ENCODE measurements at regions not wholly inside any gene's neighbourhood (a gene's known extent, or its start where the extent isn't known, plus 50 kb on each side); places are given as distances from the start of the nearest gene placed in this dataset.

DNA sequence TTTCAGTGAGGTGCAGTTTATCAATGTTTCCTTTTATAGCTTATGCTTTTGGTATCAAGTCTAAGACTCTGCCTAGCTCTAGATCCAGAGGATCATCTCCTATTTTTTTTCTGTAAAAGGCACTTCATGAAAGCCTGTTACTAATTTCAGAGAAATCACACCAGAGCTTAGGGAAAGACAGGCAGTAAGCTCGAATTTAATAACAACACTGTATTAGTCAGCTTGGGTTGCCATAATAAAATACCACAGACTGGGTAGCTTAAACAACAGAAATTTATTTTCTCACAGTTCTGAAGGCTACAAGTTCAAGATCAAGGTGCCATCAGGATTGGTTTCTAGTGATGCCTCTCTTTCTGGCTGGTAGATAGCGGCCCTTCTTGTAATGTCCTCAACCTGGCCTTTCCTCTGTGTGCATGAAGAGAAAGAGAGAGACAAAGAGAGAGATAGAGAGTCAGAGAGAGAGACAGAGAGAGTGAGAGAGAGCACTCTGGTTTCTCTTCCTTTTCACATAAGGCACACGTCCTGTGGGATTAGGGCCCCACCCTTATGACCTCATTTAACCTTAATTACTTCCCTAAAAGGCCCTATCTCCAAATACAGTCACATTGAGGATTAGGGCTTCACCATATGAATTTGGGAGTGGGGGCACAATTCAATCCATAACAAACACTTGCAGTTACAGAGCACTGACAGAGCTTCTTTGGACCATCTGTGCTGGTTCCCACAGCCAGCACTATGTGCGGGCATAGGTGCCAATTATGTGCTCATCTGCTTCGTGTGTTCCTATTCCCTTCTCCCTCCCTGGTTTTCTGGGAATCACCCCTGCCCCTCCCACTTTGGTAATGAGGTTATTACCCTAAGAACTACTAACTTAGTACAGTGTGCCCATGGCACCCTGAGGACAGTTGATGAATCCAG, 114.8 kb upstream of the MED14 start:
- CTCF ChIA-PET (ENCODE audit: partially characterized antibody): no interaction called here
- FAIRE-seq: no peak
- 75% methylated on average over 4 of the region's 5 CpGs; no CpG with 5 or more reads in 1 of the 2 experiments for whole genome bisulfite sequencing, 2 experiments (ENCODE audit: extremely low coverage in 1 of 2, insufficient coverage in 1 of 2, insufficient read length in 1 of 2, insufficient replicate concordance in 2 of 2, low coverage in 1 of 2, low lambda C conversion rate in 2 of 2, missing lambda C conversion rate in 1 of 2)

More for the DNA sequence above, 114.8 kb upstream of the MED14 start:
- POLR2A ChIA-PET (ENCODE audit: partially characterized antibody): no interaction called here
- Histone ChIP-seq H3K4me2 (ENCODE audit: insufficient read depth in 1 of 2, low read depth in 2 of 2, low read length in 2 of 2) (no peak overlapping the region), H3K36me3 (ENCODE audit: control insufficient read depth in 2 of 4, insufficient read depth in 4 of 4, low read length in 3 of 4) (no peaks in the 10 kb centered on the region), H3K4me1 (replicated peaks in 1 of 4; ENCODE audit: control insufficient read depth in 3 of 4, insufficient read depth in 4 of 4, low read length in 3 of 4) (peaks cover 1 to 21% (median 11%) of the 10 kb centered on the region in 4 experiments; a peak in 4 of 7 replicates), H2BK20ac (ENCODE audit: low read length) (peak overlapping the region; percentile 72; the same call in 1 of the 2 replicates), H3K56ac (replicated peaks; ENCODE audit: insufficient read length, low read depth, low read length) (no peak overlapping the region), H4K5ac (ENCODE audit: insufficient read length, low read depth, low read length) (peak overlapping the region; percentile 20), H3K23ac (ENCODE audit: insufficient read length) (no peak overlapping the region), H3K27me3 (replicated peaks in 1 of 4; ENCODE audit: control insufficient read depth in 3 of 4, extremely low read depth in 1 of 4, insufficient read depth in 3 of 4, low read length in 3 of 4) (no peaks in the 10 kb centered on the region), H2BK12ac (ENCODE audit: low read depth, low read length) (peak overlapping the region; percentile 68), H3K18ac (ENCODE audit: extremely low read depth, low read length) (no peak overlapping the region; the same call in 1 of the 2 replicates), H3K14ac (ENCODE audit: insufficient read length) (no peak overlapping the region), H3K79me2 (ENCODE audit: control insufficient read depth in 1 of 2, insufficient read depth in 2 of 2, low read length in 2 of 2) (no peaks in the 10 kb centered on the region), H2BK120ac (replicated peaks; ENCODE audit: low read depth, low read length) (peak overlapping the region; percentile 75), H3K79me1 (ENCODE audit: low read depth, low read length) (no peaks in the 10 kb centered on the region), H2BK5ac (ENCODE audit: low read depth, low read length) (no peak overlapping the region), H4K8ac (ENCODE audit: extremely low read depth, insufficient read depth, low read length) (no peak overlapping the region), H2AK5ac (ENCODE audit: low read depth, low read length) (no peak overlapping the region), H4K91ac (replicated peaks; ENCODE audit: insufficient read length, low read length) (peak overlapping the region; percentile 93), H3K9ac (replicated peaks in 1 of 4; ENCODE audit: extremely low read depth in 1 of 4, low read depth in 3 of 4, low read length in 3 of 4) (no peak overlapping the region), H3K9me3 (ENCODE audit: insufficient read depth in 2 of 2, low read depth in 1 of 2, low read length in 1 of 2) (no peaks in the 10 kb centered on the region), H3K23me2 (ENCODE audit: low read depth, low read length) (0 out of 2 replicates have a peak, but pooled peaks cover 1% of the 10 kb centered on the region), H2BK15ac (ENCODE audit: low read length) (no peak overlapping the region), H3K27ac (ENCODE audit: low read depth, low read length) (no peak overlapping the region), H2AFZ (ENCODE audit: low read length) (no peak overlapping the region), H3K4me3 (ENCODE audit: extremely low read depth in 1 of 4, insufficient read depth in 2 of 4, low read depth in 3 of 4, low read length in 4 of 4) (no peak overlapping the region), H4K20me1 (replicated peaks in 1 of 2; ENCODE audit: control insufficient read depth in 1 of 2, insufficient read depth in 2 of 2, low read length in 2 of 2) (no peaks in the 10 kb centered on the region), H3K4ac (replicated peaks; ENCODE audit: insufficient read length, low read depth, low read length) (peak overlapping the region; percentile 53)
- TF ChIP-seq KDM4A (IDR thresholded peaks at IDR 0.05; ENCODE audit: low read depth, low read length, severe bottlenecking) (no peak), POU5F1 (IDR thresholded peaks at IDR 0.05; ENCODE audit: low read depth, low read length) (no peak), CBX5 (IDR thresholded peaks at IDR 0.05; ENCODE audit: low read depth, low read length) (no peak), SUZ12 (IDR thresholded peaks at IDR 0.05; ENCODE audit: low read length) (no peak), RXRA (IDR thresholded peaks at IDR 0.05; ENCODE audit: insufficient read depth, low read depth, low read length) (no peak), USF2 (IDR thresholded peaks at IDR 0.05; ENCODE audit: low read length) (no peak), E2F6 (IDR thresholded peaks at IDR 0.05) (no peak), FOSL1 (IDR thresholded peaks at IDR 0.05; ENCODE audit: insufficient read depth, low read depth, low read length) (no peak)
- DNase-seq (ENCODE audit: low read depth in 1 of 2, low spot score in 2 of 2): no peak

All from H1 (cell line).